CD4-positive, alpha-beta memory T cell (primary cell): ENCODE measurements at regions not wholly inside any gene's neighbourhood (a gene's known extent, or its start where the extent isn't known, plus 50 kb on each side); places are given as distances from the start of the nearest gene placed in this dataset.

Experiments used
- CTCF ChIA-PET: fragments of 350-600 bp; sonication (Branson Sonifier 250); formaldehyde crosslinking; loops from one replicate; lab custom pipeline; 2021; ENCODE audit warnings: inconsistent platforms; ENCODE audit not compliant: partially characterized antibody; lab: Charles Lee
- POLR2A ChIA-PET: fragments of 350-600 bp; sonication (Branson Sonifier 250); formaldehyde crosslinking; loops from one replicate; lab custom pipeline; 2021; ENCODE audit not compliant: partially characterized antibody; lab: Charles Lee
- DNase-seq, 5 donors: peaks; one replicate each; pipeline versions ENCODE4 v3.0.0 to v3.0.0-alpha.2; 2020 to 2022; ENCODE audit warnings: mixed read lengths in 1 of 5
- H3K27ac ChIP-seq: one replicate; pipeline ENCODE4 v1.7.0; 2013; ENCODE audit warnings: low read depth, low read length
- H3K27me3 ChIP-seq: 2 replicates; pipeline ENCODE4 v1.7.0; 2013; ENCODE audit warnings: mild to moderate bottlenecking, low read length, moderate library complexity; ENCODE audit not compliant: insufficient read depth
- H3K36me3 ChIP-seq: 2 replicates; pipeline ENCODE4 v1.7.0; 2013; ENCODE audit warnings: mild to moderate bottlenecking, low read length, moderate library complexity; ENCODE audit not compliant: insufficient read depth
- H3K4me1 ChIP-seq: 2 replicates; pipeline ENCODE4 v1.7.0; 2013; ENCODE audit warnings: mild to moderate bottlenecking, low read length, moderate library complexity; ENCODE audit not compliant: insufficient read depth
- H3K4me3 ChIP-seq, 2 donors: one replicate each; pipeline ENCODE4 v1.7.0; 2013; ENCODE audit warnings: low read length in 2 of 2, mild to moderate bottlenecking in 1 of 2
- H3K9me3 ChIP-seq, 2 donors: one replicate each; pipeline ENCODE4 v1.7.0; 2013; ENCODE audit warnings: low read length in 2 of 2, control low read depth in 1 of 2; ENCODE audit not compliant: control insufficient read depth in 1 of 2
- H3K27ac Mint-ChIP-seq, 7 donors: one replicate each; pipeline ENCODE4 v1.8.0; 2020 to 2021; ENCODE audit warnings: mixed read lengths in 7 of 7, mild to moderate bottlenecking in 6 of 7, inconsistent platforms in 3 of 7, moderate library complexity in 3 of 7
- H3K27me3 Mint-ChIP-seq, 2 donors: one replicate each; pipeline ENCODE4 v1.8.0; 2020 to 2021; ENCODE audit warnings: mixed read lengths in 2 of 2
- H3K36me3 Mint-ChIP-seq, 2 donors: one replicate each; pipeline ENCODE4 v1.8.0; 2020 to 2021; ENCODE audit warnings: mixed read lengths in 2 of 2, inconsistent platforms in 1 of 2, mild to moderate bottlenecking in 1 of 2
- H3K4me1 Mint-ChIP-seq, 4 donors: one replicate each; pipeline ENCODE4 v1.8.0; 2020 to 2021; ENCODE audit warnings: mixed read lengths in 4 of 4, mild to moderate bottlenecking in 1 of 4
- H3K4me3 Mint-ChIP-seq, 8 donors: one replicate each; pipeline ENCODE4 v1.8.0; 2020 to 2021; ENCODE audit warnings: mixed read lengths in 8 of 8, mild to moderate bottlenecking in 7 of 8, moderate library complexity in 6 of 8, inconsistent platforms in 3 of 8
- H3K9me3 Mint-ChIP-seq, 8 donors: one replicate each; pipeline ENCODE4 v1.8.0; 2020 to 2021; ENCODE audit warnings: mixed read lengths in 8 of 8, mild to moderate bottlenecking in 5 of 8, inconsistent platforms in 3 of 8, moderate library complexity in 1 of 8
- intact Hi-C: fragments of 100-400 bp; cut with micrococcal nuclease; formaldehyde crosslinking; loops from one replicate; pipeline ENCODE4 v1.15.1; 2023

DNA sequence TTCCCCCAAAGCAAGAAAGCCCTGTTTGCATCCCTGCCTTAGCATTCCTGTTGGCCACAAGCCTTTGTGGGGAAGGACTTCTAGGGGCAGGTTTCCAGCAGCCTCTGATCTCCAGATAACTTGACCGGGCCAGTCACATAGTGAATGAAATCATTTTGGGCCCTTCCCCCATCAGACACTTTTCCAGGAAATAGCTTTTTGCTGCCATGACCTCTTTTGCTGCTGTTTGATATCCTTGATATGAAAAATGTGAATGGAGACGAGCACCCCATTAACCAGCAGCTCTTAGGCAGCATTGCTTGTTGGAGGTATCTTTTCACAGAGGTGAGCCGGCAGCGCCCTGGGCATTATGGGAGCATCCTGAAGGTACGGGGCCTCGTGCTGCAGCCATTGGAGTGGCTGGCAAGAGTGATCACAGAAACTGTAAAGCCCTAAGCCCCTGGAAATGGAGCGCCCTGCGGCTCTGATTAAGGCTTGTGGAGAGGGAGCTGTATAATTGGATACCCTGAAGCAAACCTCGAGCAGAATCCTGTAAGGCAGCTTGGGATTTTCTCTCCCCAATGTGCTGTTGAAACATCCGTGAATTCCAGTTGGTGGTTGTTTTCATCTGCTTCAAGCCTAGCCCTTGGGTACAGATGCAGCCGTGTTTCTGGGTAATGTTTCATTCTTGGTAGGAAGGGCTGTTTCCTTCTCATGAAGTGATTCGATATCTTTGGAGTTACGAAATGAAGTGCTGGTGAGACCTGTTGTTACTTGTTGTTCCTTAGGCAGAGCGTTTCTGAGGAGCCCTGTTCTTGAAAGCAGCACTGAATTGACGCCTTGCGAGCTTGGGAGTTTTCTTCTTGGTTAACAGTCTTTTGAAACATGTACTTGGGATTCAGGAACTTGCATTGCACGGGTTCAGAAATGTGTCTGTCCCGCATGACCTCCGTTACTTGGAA is 179.0 kb downstream of the PTEN start:
- CTCF ChIA-PET, result interaction anchor here (0.9 kb wide), 1 partner anchor 49 kb away, joined by 3 read pairs; no protein-coding TSS in a partner anchor
- Histone ChIP-seq H3K4me1 (peaks cover 9% of the 10 kb centered on the region), H3K27me3 (no peaks in the 10 kb centered on the region), H3K9me3 (no peaks in the 10 kb centered on the region), H3K4me3 (no peak overlapping the region), H3K36me3 (no peaks in the 10 kb centered on the region), H3K27ac (no peak overlapping the region)
- no peaks in the 10 kb centered on the region for H3K36me3 Mint-ChIP-seq
- intact Hi-C loops, result no loop called here
- no peak for DNase-seq
- H3K4me3 Mint-ChIP-seq, result no peak overlapping the region
- H3K4me1 Mint-ChIP-seq, result peaks cover 4 to 11% (median 8%) of the 10 kb centered on the region in 4 donors
- POLR2A ChIA-PET, result no interaction called here
- no peak overlapping the region for H3K27ac Mint-ChIP-seq
- peaks cover 0 to 5% (median 0%) of the 10 kb centered on the region in 8 donors for H3K9me3 Mint-ChIP-seq
- no peaks in the 10 kb centered on the region for H3K27me3 Mint-ChIP-seq

DNA sequence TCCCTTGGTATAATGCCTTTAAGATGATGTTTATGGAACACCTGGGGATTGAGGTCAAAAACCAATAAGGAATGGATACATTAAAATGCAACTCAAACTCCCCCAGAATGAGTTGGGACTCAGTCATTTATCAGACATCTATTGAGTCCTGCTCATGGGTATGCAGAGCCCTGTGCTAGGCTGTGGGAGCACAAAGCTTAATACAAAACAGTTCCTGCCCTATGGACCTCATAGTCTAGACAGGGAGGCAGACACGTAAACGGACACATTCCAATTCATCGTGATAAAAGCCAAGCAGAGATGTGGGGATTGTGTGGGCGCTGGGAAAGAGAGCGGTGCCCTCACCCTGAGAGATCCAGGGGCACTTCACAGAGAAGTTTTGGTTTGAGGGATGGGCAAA is 181.7 kb downstream of the PTEN start:
- H3K4me1 Mint-ChIP-seq, result peaks cover 0 to 5% (median 1%) of the 10 kb centered on the region in 4 donors
- Histone ChIP-seq H3K27me3 (no peaks in the 10 kb centered on the region), H3K9me3 (no peaks in the 10 kb centered on the region), H3K4me1 (peaks cover 5% of the 10 kb centered on the region), H3K27ac (no peak overlapping the region), H3K36me3 (no peaks in the 10 kb centered on the region), H3K4me3 (no peak overlapping the region)
- DNase-seq, result no peak
- intact Hi-C loops, result no loop called here
- peaks cover 0 to 5% (median 0%) of the 10 kb centered on the region in 8 donors for H3K9me3 Mint-ChIP-seq
- H3K27ac Mint-ChIP-seq, result no peak overlapping the region
- H3K4me3 Mint-ChIP-seq, result no peak overlapping the region
- no peaks in the 10 kb centered on the region for H3K27me3 Mint-ChIP-seq
- POLR2A ChIA-PET, result no interaction called here
- CTCF ChIA-PET, result no interaction called here
- no peaks in the 10 kb centered on the region for H3K36me3 Mint-ChIP-seq

DNA sequence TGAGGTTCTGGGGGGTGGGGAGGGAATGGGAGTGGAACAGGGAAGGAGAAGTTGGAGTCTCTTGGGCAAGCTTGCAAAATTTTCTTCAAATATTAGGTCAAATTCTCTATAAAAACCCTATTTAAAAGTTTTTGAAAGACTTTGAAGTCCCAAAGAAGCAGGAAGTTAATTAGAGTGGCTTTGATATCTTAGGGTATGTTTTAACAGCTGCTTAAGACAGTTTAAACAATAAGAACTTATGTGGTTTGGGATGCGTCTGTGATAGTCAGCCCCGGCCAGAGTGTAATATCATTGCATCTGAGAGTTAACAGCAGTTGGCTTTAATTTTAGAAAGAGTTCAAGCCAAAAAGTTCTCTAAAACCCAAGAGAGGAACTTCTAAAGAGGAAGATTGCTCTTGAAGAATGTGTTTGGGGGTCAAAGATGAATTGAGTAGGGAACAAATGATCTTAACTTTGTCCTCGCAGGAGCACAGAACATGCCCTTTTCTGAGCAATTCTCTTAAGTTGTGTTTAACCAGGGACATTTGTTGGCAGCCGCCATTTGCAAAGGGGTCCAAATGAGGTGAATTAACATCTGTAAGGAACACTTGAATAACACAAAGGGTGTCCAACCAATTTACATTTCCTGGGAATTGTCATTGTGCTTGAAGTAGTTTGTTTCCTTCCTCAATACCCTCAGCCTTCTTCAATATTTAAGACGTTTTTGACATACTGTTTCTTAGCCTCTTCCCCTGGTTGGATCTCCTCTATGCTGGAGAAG is 182.4 kb downstream of the PTEN start:
- H3K9me3 ChIP-seq, result no peaks in the 10 kb centered on the region
- Mint-ChIP-seq H3K4me1 (peaks cover 0 to 5% (median 1%) of the 10 kb centered on the region in 4 donors), H3K4me3 (no peak overlapping the region), H3K36me3 (no peaks in the 10 kb centered on the region), H3K27me3 (no peaks in the 10 kb centered on the region), H3K27ac (no peak overlapping the region), H3K9me3 (peaks cover 0 to 5% (median 0%) of the 10 kb centered on the region in 8 donors)
- intact Hi-C loops, result no loop called here
- H3K27ac ChIP-seq, result no peak overlapping the region
- CTCF ChIA-PET, result no interaction called here
- POLR2A ChIA-PET, result no interaction called here
- no peak for DNase-seq
- H3K36me3 ChIP-seq, result no peaks in the 10 kb centered on the region
- no peak overlapping the region for H3K4me3 ChIP-seq
- peaks cover 5% of the 10 kb centered on the region for H3K4me1 ChIP-seq
- H3K27me3 ChIP-seq, result no peaks in the 10 kb centered on the region

GRCh38 chr10:88047579-88047978 is 184.2 kb downstream of the PTEN start:
- H3K4me3 Mint-ChIP-seq, result no peak overlapping the region
- H3K4me1 Mint-ChIP-seq, result peaks cover 0 to 5% (median 1%) of the 10 kb centered on the region in 4 donors
- intact Hi-C loops, result no loop called here
- H3K27ac ChIP-seq, result no peak overlapping the region
- no peaks in the 10 kb centered on the region for H3K9me3 ChIP-seq
- no peaks in the 10 kb centered on the region for H3K27me3 Mint-ChIP-seq
- peaks cover 0 to 5% (median 0%) of the 10 kb centered on the region in 8 donors for H3K9me3 Mint-ChIP-seq
- no peaks in the 10 kb centered on the region for H3K36me3 ChIP-seq
- H3K4me1 ChIP-seq, result peaks cover 5% of the 10 kb centered on the region
- no peaks in the 10 kb centered on the region for H3K36me3 Mint-ChIP-seq
- no peaks in the 10 kb centered on the region for H3K27me3 ChIP-seq
- ChIA-PET POLR2A (interaction anchor here (0.6 kb wide), 1 partner anchor 73 kb away, joined by 4 read pairs; no protein-coding TSS in a partner anchor), CTCF (interaction anchor here (0.7 to 1.3 kb wide), 2 partner anchors 15 to 32 kb away, joined by 3 read pairs; no protein-coding TSS in a partner anchor)
- no peak overlapping the region for H3K27ac Mint-ChIP-seq
- no peak for DNase-seq
- H3K4me3 ChIP-seq, result no peak overlapping the region

GRCh38 chr10:88048312-88048711 is 184.9 kb downstream of the PTEN start:
- no peak overlapping the region for H3K27ac Mint-ChIP-seq
- peaks cover 0 to 5% (median 0%) of the 10 kb centered on the region in 8 donors for H3K9me3 Mint-ChIP-seq
- ChIA-PET POLR2A (no interaction called here), CTCF (interaction anchor here (1.3 kb wide), 1 partner anchor 16 kb away, joined by 3 read pairs; no protein-coding TSS in a partner anchor)
- Histone ChIP-seq H3K27ac (no peak overlapping the region), H3K4me3 (no peak overlapping the region), H3K4me1 (peaks cover 5% of the 10 kb centered on the region), H3K36me3 (no peaks in the 10 kb centered on the region), H3K27me3 (no peaks in the 10 kb centered on the region), H3K9me3 (no peaks in the 10 kb centered on the region)
- intact Hi-C loops, result no loop called here
- no peaks in the 10 kb centered on the region for H3K27me3 Mint-ChIP-seq
- peaks cover 0 to 3% (median 1%) of the 10 kb centered on the region in 4 donors for H3K4me1 Mint-ChIP-seq
- no peak for DNase-seq
- H3K36me3 Mint-ChIP-seq, result no peaks in the 10 kb centered on the region
- H3K4me3 Mint-ChIP-seq, result no peak overlapping the region

GRCh38 chr10:88049204-88049603 is 185.8 kb downstream of the PTEN start:
- H3K27ac Mint-ChIP-seq, result no peak overlapping the region

DNA sequence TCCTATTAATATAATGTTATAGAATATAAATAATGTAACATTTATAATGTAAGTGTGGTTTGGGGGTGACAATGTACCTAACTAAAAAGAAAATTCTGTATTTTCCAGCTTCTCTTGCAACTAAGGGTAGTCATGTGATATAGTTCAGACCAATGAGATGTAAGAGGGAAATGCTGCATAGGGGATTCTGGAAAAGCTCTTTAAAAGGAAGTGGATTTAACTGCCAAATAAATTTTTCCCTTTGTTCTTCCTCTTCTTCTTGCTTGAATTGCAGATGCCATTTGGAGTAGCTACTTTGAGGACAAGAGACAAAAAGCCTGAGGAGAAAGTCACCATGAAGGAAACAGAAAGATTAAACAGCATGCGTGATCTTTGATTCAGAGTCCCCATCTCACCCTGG is 194.3 kb downstream of the PTEN start:
- Mint-ChIP-seq H3K36me3 (no peaks in the 10 kb centered on the region), H3K27me3 (peaks cover 0 to 4% of the 10 kb centered on the region in 2 donors), H3K4me3 (no peak overlapping the region), H3K9me3 (peaks cover 0 to 5% (median 0%) of the 10 kb centered on the region in 8 donors), H3K27ac (no peak overlapping the region), H3K4me1 (peaks cover 0 to 12% (median 9%) of the 10 kb centered on the region in 4 donors)
- H3K27ac ChIP-seq, result no peak overlapping the region
- intact Hi-C loops, result no loop called here
- ChIA-PET CTCF (no interaction called here), POLR2A (interaction anchor here (1.3 kb wide), 1 partner anchor 9 kb away, joined by 3 read pairs; no protein-coding TSS in a partner anchor)
- H3K4me1 ChIP-seq, result no peaks in the 10 kb centered on the region
- H3K36me3 ChIP-seq, result no peaks in the 10 kb centered on the region
- no peak overlapping the region for H3K4me3 ChIP-seq
- no peak for DNase-seq
- H3K9me3 ChIP-seq, result no peaks in the 10 kb centered on the region
- H3K27me3 ChIP-seq, result no peaks in the 10 kb centered on the region

More at GRCh38 chr10:88049204-88049603, 185.8 kb downstream of the PTEN start:
- Mint-ChIP-seq H3K4me1 (peaks cover 0 to 4% (median 1%) of the 10 kb centered on the region in 4 donors), H3K27me3 (peaks cover 0 to 4% of the 10 kb centered on the region in 2 donors), H3K4me3 (no peak overlapping the region), H3K9me3 (peaks cover 0 to 9% (median 0%) of the 10 kb centered on the region in 8 donors), H3K36me3 (no peaks in the 10 kb centered on the region)
- Histone ChIP-seq H3K36me3 (no peaks in the 10 kb centered on the region), H3K9me3 (no peaks in the 10 kb centered on the region), H3K4me3 (no peak overlapping the region), H3K4me1 (peaks cover 5% of the 10 kb centered on the region), H3K27ac (no peak overlapping the region), H3K27me3 (no peaks in the 10 kb centered on the region)
- no peak for DNase-seq
- POLR2A ChIA-PET, result no interaction called here
- CTCF ChIA-PET, result interaction anchor here (0.6 to 1.6 kb wide), 2 partner anchors 12 to 33 kb away, joined by 3 to 4 read pairs; no protein-coding TSS in a partner anchor
- intact Hi-C loops, result no loop called here
